Ishikawa (cell line): ENCODE measurements at regions not wholly inside any gene's neighbourhood (a gene's known extent, or its start where the extent isn't known, plus 50 kb on each side); places are given as distances from the start of the nearest gene placed in this dataset.
A peak's percentile ranks its signal among the peaks of the same experiment; 100 is the strongest.

ENCODE experiments used
- CEBPB ChIP-seq: IDR thresholded peaks from 2 replicates; pipeline ENCODE4 v1.6.1; 2012
- CREB1 ChIP-seq: IDR thresholded peaks from 2 replicates; pipeline ENCODE4 v1.6.1; 2012; ENCODE audit warnings: low read depth
- EGR1 ChIP-seq: IDR thresholded peaks from 2 replicates; pipeline ENCODE4 v1.6.1; 2012
- EP300 ChIP-seq: IDR thresholded peaks from 2 replicates; pipeline ENCODE4 v1.6.1; 2012; ENCODE audit warnings: borderline replicate concordance
- FOXM1 ChIP-seq: IDR thresholded peaks from 2 replicates; pipeline ENCODE4 v1.6.1; 2012; ENCODE audit warnings: low read depth, borderline replicate concordance
- MAX ChIP-seq: IDR thresholded peaks from 2 replicates; pipeline ENCODE4 v1.6.1; 2012
- NFIC ChIP-seq: IDR thresholded peaks from 2 replicates; pipeline ENCODE4 v1.6.1; 2012
- RAD21 ChIP-seq: IDR thresholded peaks from 2 replicates; pipeline ENCODE4 v1.6.1; 2012; ENCODE audit warnings: low read depth
- REST ChIP-seq: IDR thresholded peaks from 2 replicates; pipeline ENCODE4 v1.6.1; 2012; ENCODE audit warnings: low read depth, mild to moderate bottlenecking
- TAF1 ChIP-seq: IDR thresholded peaks from 2 replicates; pipeline ENCODE4 v1.6.1; 2012; ENCODE audit warnings: low read depth, mild to moderate bottlenecking
- TCF12 ChIP-seq: IDR thresholded peaks from 2 replicates; pipeline ENCODE4 v1.6.1; 2012; ENCODE audit warnings: low read depth
- TEAD4 ChIP-seq: IDR thresholded peaks from 2 replicates; pipeline ENCODE4 v1.6.1; 2012
- USF1 ChIP-seq: IDR thresholded peaks from 2 replicates; pipeline ENCODE4 v1.6.1; 2012
- YY1 ChIP-seq: IDR thresholded peaks from 2 replicates; pipeline ENCODE4 v1.6.1; 2012; ENCODE audit warnings: low read depth
- ZBTB7A ChIP-seq: IDR thresholded peaks from 2 replicates; pipeline ENCODE4 v1.6.1; 2012; ENCODE audit warnings: low read depth

- TF ChIP-seq TCF12, result no peak
- TF ChIP-seq REST, result no peak
- TF ChIP-seq ZBTB7A, result no peak
- no peak for TF ChIP-seq TEAD4
These were observed 276.2 kb upstream of the NETO1 start for GRCh38 chr18:73144030-73144429.

GRCh38 chr18:73136134-73136533 lies 268.3 kb upstream of the NETO1 start:
- TF ChIP-seq USF1 (no peak), MAX (no peak), RAD21 (peak; percentile 41), EGR1 (no peak), TCF12 (no peak), YY1 (no peak)

GRCh38 chr18:73124175-73124574 lies 256.4 kb upstream of the NETO1 start:
- TF ChIP-seq MAX (no peak), REST (no peak), FOXM1 (no peak), CEBPB (no peak)

GRCh38 chr18:73121207-73121606 lies 253.4 kb upstream of the NETO1 start:
- no peak for TF ChIP-seq CREB1

- TF ChIP-seq CREB1 (no peak), FOXM1 (no peak), TCF12 (no peak), RAD21 (no peak), TAF1 (no peak), ZBTB7A (no peak), CEBPB (no peak), NFIC (no peak), EP300 (no peak), EGR1 (no peak), USF1 (no peak), REST (no peak), TEAD4 (no peak), MAX (no peak), YY1 (no peak)
These were observed 252.8 kb upstream of the NETO1 start for GRCh38 chr18:73120626-73121025.

GRCh38 chr18:73119574-73119973 lies 251.8 kb upstream of the NETO1 start:
- TF ChIP-seq NFIC (no peak), YY1 (no peak), CEBPB (no peak), TEAD4 (no peak), EGR1 (no peak)
